IMR-90 (cell line): ENCODE measurements at regions not wholly inside any gene's neighbourhood (a gene's known extent, or its start where the extent isn't known, plus 50 kb on each side); places are given as distances from the start of the nearest gene placed in this dataset.

ENCODE experiments used
- ATAC-seq: fragments of 200-7000 bp; cut with Tn5 transposase; 2 replicates; pipeline ENCODE4 v1.9.1; 2020; ENCODE audit warnings: low read depth, mild to moderate bottlenecking, moderate library complexity
- BruUV-seq: library from RNA; stranded (reverse); fragments of 400-500 nt; replicated peaks from 2 replicates; lab custom pipeline; 2021; lab: Mats Ljungman, UMichigan
- CTCF ChIA-PET: fragments of 300-600 bp; formaldehyde crosslinking; extraction: SDS; loops from one replicate; lab custom pipeline; 2021; ENCODE audit warnings: antibody characterized with exemption; lab: Yijun Ruan, JAX
- POLR2A ChIA-PET: fragments of 300-600 bp; sonication (Branson Sonifier 250); formaldehyde crosslinking; loops from one replicate; lab custom pipeline; 2022; ENCODE audit warnings: antibody characterized with exemption; ENCODE audit not compliant: unreplicated experiment; lab: Charles Lee
- DNase-seq: peaks from one replicate; pipeline ENCODE4 v3.0.0; 2013
- H2AFZ ChIP-seq: replicated peaks from 2 replicates; pipeline ENCODE3; 2013; ENCODE audit warnings: low read length, mild to moderate bottlenecking; ENCODE audit not compliant: poor library complexity
- H2AK5ac ChIP-seq: 2 replicates; pipeline ENCODE4 v1.6.1; 2013; ENCODE audit warnings: low read depth, low read length, inconsistent platforms
- H2AK9ac ChIP-seq: replicated peaks from 2 replicates; pipeline ENCODE3; 2013; ENCODE audit warnings: mild to moderate bottlenecking, low read depth, low read length, moderate library complexity; ENCODE audit not compliant: poor library complexity
- H2BK120ac ChIP-seq: 2 replicates; pipeline ENCODE4 v1.6.1; 2013; ENCODE audit warnings: low read depth, low read length, inconsistent platforms
- H2BK15ac ChIP-seq: 3 replicates; pipeline ENCODE4 v1.6.1; 2013; ENCODE audit warnings: low read depth, low read length, inconsistent platforms
- H2BK20ac ChIP-seq: 2 replicates; pipeline ENCODE4 v1.6.1; 2013; ENCODE audit warnings: low read depth, mild to moderate bottlenecking, inconsistent platforms, low read length, moderate library complexity
- H2BK5ac ChIP-seq: 2 replicates; pipeline ENCODE4 v1.6.1; 2013; ENCODE audit warnings: mild to moderate bottlenecking, low read depth, low read length, inconsistent platforms; ENCODE audit not compliant: poor library complexity, severe bottlenecking
- H3K14ac ChIP-seq: replicated peaks from 2 replicates; pipeline ENCODE4 v1.6.1; 2013; ENCODE audit warnings: low read depth, low read length, inconsistent platforms
- H3K18ac ChIP-seq: 2 replicates; pipeline ENCODE4 v1.6.1; 2013; ENCODE audit warnings: low read depth, low read length, control low read depth
- H3K23ac ChIP-seq: 2 replicates; pipeline ENCODE4 v1.6.1; 2013; ENCODE audit warnings: low read depth, low read length, inconsistent platforms
- H3K27ac ChIP-seq: 2 replicates; pipeline ENCODE4 v1.5.1; 2013; ENCODE audit warnings: mild to moderate bottlenecking, control low read depth, low read length; ENCODE audit not compliant: insufficient read depth
- H3K27me3 ChIP-seq: 2 replicates; pipeline ENCODE4 v1.6.1; 2013; ENCODE audit warnings: low read length; ENCODE audit not compliant: control insufficient read depth, insufficient read depth
- H3K36me3 ChIP-seq: 2 replicates; pipeline ENCODE4 v1.6.1; 2013; ENCODE audit warnings: low read length, mixed read lengths; ENCODE audit not compliant: control insufficient read depth, insufficient read depth
- H3K4ac ChIP-seq: 2 replicates; pipeline ENCODE4 v1.6.1; 2013; ENCODE audit warnings: low read depth, low read length, inconsistent platforms
- H3K4me1 ChIP-seq: 2 replicates; pipeline ENCODE4 v1.6.1; 2013; ENCODE audit warnings: low read length, mixed read lengths; ENCODE audit not compliant: control insufficient read depth, insufficient read depth
- H3K4me2 ChIP-seq: 2 replicates; pipeline ENCODE4 v1.6.1; 2013; ENCODE audit warnings: low read depth, mild to moderate bottlenecking, control low read depth, low read length, moderate library complexity
- H3K4me3 ChIP-seq: 2 replicates; pipeline ENCODE4 v1.5.1; 2013; ENCODE audit warnings: low read depth, mild to moderate bottlenecking, control low read depth, low read length, moderate library complexity; ENCODE audit not compliant: insufficient read depth
- H3K56ac ChIP-seq: 2 replicates; pipeline ENCODE4 v1.6.1; 2013; ENCODE audit warnings: low read length, inconsistent platforms; ENCODE audit not compliant: insufficient read depth; ENCODE audit errors: extremely low read depth
- H3K79me1 ChIP-seq, 2 experiments: 2 replicates each; pipeline ENCODE4 v1.6.1; 2013; ENCODE audit warnings: low read length in 2 of 2, inconsistent platforms in 1 of 2, low read depth in 1 of 2
- H3K9ac ChIP-seq: 2 replicates; pipeline ENCODE4 v1.6.1; 2013; ENCODE audit warnings: low read depth, low read length, control low read depth
- H3K9me1 ChIP-seq: 2 replicates; pipeline ENCODE4 v1.6.1; 2013; ENCODE audit warnings: low read length, inconsistent platforms; ENCODE audit not compliant: insufficient read depth
- H3K9me3 ChIP-seq: 2 replicates; pipeline ENCODE4 v1.6.1; 2013; ENCODE audit warnings: low read length; ENCODE audit not compliant: control insufficient read depth, insufficient read depth
- H4K20me1 ChIP-seq: 2 replicates; pipeline ENCODE4 v1.6.1; 2013; ENCODE audit warnings: low read length, inconsistent platforms; ENCODE audit not compliant: insufficient read depth
- H4K5ac ChIP-seq: 2 replicates; pipeline ENCODE4 v1.6.1; 2013; ENCODE audit warnings: mild to moderate bottlenecking, low read depth, low read length, control low read depth
- H4K8ac ChIP-seq, 2 experiments: 2 replicates each; pipeline ENCODE4 v1.6.1; 2013; ENCODE audit warnings: low read depth in 2 of 2, low read length in 2 of 2, control low read depth in 1 of 2, inconsistent platforms in 1 of 2
- H4K91ac ChIP-seq: 2 replicates; pipeline ENCODE4 v1.6.1; 2013; ENCODE audit warnings: low read depth, low read length, inconsistent platforms; ENCODE audit not compliant: insufficient read depth
- BHLHE40 ChIP-seq: fragments of 150-350 bp; IDR thresholded peaks from 2 replicates; pipeline ENCODE4 v1.6.1; 2016; ENCODE audit warnings: mild to moderate bottlenecking, low read depth, low read length
- CTCF ChIP-seq: conservative IDR thresholded peaks from 2 replicates; pipeline ENCODE4 v1.5.1; 2012; ENCODE audit warnings: mild to moderate bottlenecking, low read depth, low read length, improper control_type of control experiment
- ELK1 ChIP-seq: fragments of 150-350 bp; IDR thresholded peaks from 2 replicates; pipeline ENCODE4 v1.6.1; 2016; ENCODE audit warnings: low read depth, mild to moderate bottlenecking, low read length, moderate library complexity, borderline replicate concordance
- FOS ChIP-seq: fragments of 150-350 bp; IDR thresholded peaks from 2 replicates; pipeline ENCODE4 v1.6.1; 2016; ENCODE audit warnings: low read depth, low read length
- MAFK ChIP-seq: IDR thresholded peaks from 2 replicates; pipeline ENCODE4 v1.6.1; 2012; ENCODE audit warnings: low read depth, low read length, improper control_type of control experiment
- MAZ ChIP-seq: IDR thresholded peaks from 2 replicates; pipeline ENCODE4 v1.6.1; 2012; ENCODE audit warnings: low read depth, mild to moderate bottlenecking, low read length, improper control_type of control experiment, moderate library complexity, borderline replicate concordance
- NFE2L2 ChIP-seq: fragments of 150-350 bp; IDR thresholded peaks from 2 replicates; pipeline ENCODE4 v1.6.1; 2016; ENCODE audit warnings: low read depth, mild to moderate bottlenecking, low read length
- POLR2A ChIP-seq: IDR thresholded peaks from 2 replicates; pipeline ENCODE4 v1.6.1; 2012; ENCODE audit warnings: mild to moderate bottlenecking, low read depth, low read length
- RAD21 ChIP-seq: IDR thresholded peaks from 2 replicates; pipeline ENCODE4 v1.6.1; 2012; ENCODE audit warnings: low read length, improper control_type of control experiment
- RCOR1 ChIP-seq: IDR thresholded peaks from 2 replicates; pipeline ENCODE4 v1.6.1; 2012; ENCODE audit warnings: mild to moderate bottlenecking, low read length, improper control_type of control experiment; ENCODE audit not compliant: insufficient replicate concordance
- USF2 ChIP-seq: fragments of 150-350 bp; IDR thresholded peaks from 2 replicates; pipeline ENCODE4 v1.6.1; 2017; ENCODE audit warnings: mild to moderate bottlenecking, antibody characterized with exemption, low read length, low read depth
- WGBS, 2 experiments: methylation state at CpG; one replicate each; pipeline versions ENCODE4 v1.1.5 to v1.1.7; 2013; ENCODE audit warnings: missing lambda C conversion rate in 2 of 2; ENCODE audit not compliant: insufficient read length in 1 of 2; ENCODE audit errors: extremely low coverage in 2 of 2; 5-methylcytosine and 5-hydroxymethylcytosine counted together
- dilution Hi-C: fragments of 300-500 bp; cut with HindIII; formaldehyde crosslinking; loops from one replicate; pipeline ENCODE4 v1.14.3; 2018; ENCODE audit warnings: low sequenced_read_pairs; ENCODE audit not compliant: unreplicated experiment
- in situ Hi-C: fragments of 300-500 bp; cut with MboI; formaldehyde crosslinking; loops from 3 replicates; pipeline ENCODE4 v1.14.3; 2019; ENCODE audit warnings: low sequenced_read_pairs, inconsistent platforms, mixed read lengths
- intact Hi-C: fragments of 100-400 bp; cut with micrococcal nuclease; formaldehyde crosslinking; loops from 2 replicates; pipeline ENCODE4 v1.10.0; 2022

- no peak overlapping the region for H2BK15ac ChIP-seq
- H3K27ac ChIP-seq = no peak overlapping the region
- WGBS, 2 experiments = no CpG with 5 or more reads among the region's 6 CpGs
- no peak overlapping the region for H4K5ac ChIP-seq
- TF ChIP-seq POLR2A (no peak), RAD21 (no peak), USF2 (no peak), MAZ (no peak), ELK1 (no peak), CTCF (no peak), MAFK (no peak), RCOR1 (no peak), BHLHE40 (no peak), NFE2L2 (no peak), FOS (no peak)
- no peaks in the 10 kb centered on the region for H3K79me1 ChIP-seq
- no peak overlapping the region for H2BK120ac ChIP-seq
- H3K23ac ChIP-seq = no peak overlapping the region
- H3K56ac ChIP-seq = no peak overlapping the region
- no peak overlapping the region for H2BK5ac ChIP-seq
- no peak overlapping the region for H4K8ac ChIP-seq
- no peaks in the 10 kb centered on the region for H3K36me3 ChIP-seq
- H3K9ac ChIP-seq = no peak overlapping the region
- peaks cover 41% of the 10 kb centered on the region for H3K9me3 ChIP-seq
- no peak overlapping the region for H3K4ac ChIP-seq
- intact Hi-C loops (no loop called here), dilution Hi-C loops (no loop called here), in situ Hi-C loops (no loop called here)
- H2AK5ac ChIP-seq = no peak overlapping the region
- H4K91ac ChIP-seq = no peak overlapping the region
- no peak overlapping the region for H3K14ac ChIP-seq
- no peak overlapping the region for H3K4me2 ChIP-seq
- no peaks in the 10 kb centered on the region for H3K9me1 ChIP-seq
- H3K4me3 ChIP-seq = no peak overlapping the region
- no peak overlapping the region for H2AFZ ChIP-seq
- ATAC-seq = no peak
- H2BK20ac ChIP-seq = no peak overlapping the region
- H3K18ac ChIP-seq = no peak overlapping the region
- BruUV-seq = no TSS peak
- H3K4me1 ChIP-seq = no peaks in the 10 kb centered on the region
- no peaks in the 10 kb centered on the region for H3K27me3 ChIP-seq
- ChIA-PET POLR2A (no interaction called here), CTCF (no interaction called here)
- DNase-seq = no peak
- H2AK9ac ChIP-seq = no peak overlapping the region
- no peaks in the 10 kb centered on the region for H4K20me1 ChIP-seq
These were observed 156.9 kb upstream of the MYCN start for GRCh38 chr2:15783489-15783888.
